GM18507 (cell line): ENCODE measurements at regions not wholly inside any gene's neighbourhood (a gene's known extent, or its start where the extent isn't known, plus 50 kb on each side); places are given as distances from the start of the nearest gene placed in this dataset.

Experiments
- DNase-seq: peaks from one replicate; pipeline ENCODE4 v3.0.0; 2011; ENCODE audit warnings: low read depth; ENCODE audit not compliant: insufficient read length; ENCODE audit errors: extremely low spot score
- FAIRE-seq: peaks from 2 replicates; lab custom pipeline; 2011; peaks lifted over from hg19 to GRCh38; lab: Jason Lieb, UNC

- peak; percentile 1 for DNase-seq
- peak; percentile 56 for FAIRE-seq
Measured at GRCh38 chr18:60549338-60549960, 176.9 kb upstream of the MC4R start.

- DNase-seq, result no peak
- no peak for FAIRE-seq
Measured at GRCh38 chr18:60552948-60553347, 180.4 kb upstream of the MC4R start.

DNA sequence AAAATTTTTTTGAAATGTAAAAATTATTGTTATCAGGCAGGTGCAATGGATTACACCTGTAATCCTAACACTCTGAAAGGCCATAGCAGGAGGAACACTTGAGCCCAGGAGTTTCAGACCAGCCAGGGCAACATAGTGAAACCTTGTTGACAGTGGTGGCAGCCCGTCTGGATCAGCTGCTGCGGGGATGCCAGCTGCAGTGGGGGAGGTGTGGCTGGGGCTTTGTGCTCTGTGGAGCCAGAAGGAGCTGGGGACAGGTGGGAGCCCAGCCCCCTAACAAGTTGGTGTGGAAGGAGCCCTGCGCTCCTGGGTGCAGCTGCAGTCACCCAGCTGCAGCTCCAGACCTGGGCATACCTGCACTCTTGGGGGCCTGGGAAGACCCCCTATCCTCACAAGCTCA is 182.4 kb upstream of the MC4R start:
- no peak for FAIRE-seq

GRCh38 chr18:60555625-60556024 is 183.1 kb upstream of the MC4R start:
- FAIRE-seq (no peak), DNase-seq (no peak)

More for the DNA sequence above, 182.4 kb upstream of the MC4R start:
- DNase-seq, result no peak

DNA sequence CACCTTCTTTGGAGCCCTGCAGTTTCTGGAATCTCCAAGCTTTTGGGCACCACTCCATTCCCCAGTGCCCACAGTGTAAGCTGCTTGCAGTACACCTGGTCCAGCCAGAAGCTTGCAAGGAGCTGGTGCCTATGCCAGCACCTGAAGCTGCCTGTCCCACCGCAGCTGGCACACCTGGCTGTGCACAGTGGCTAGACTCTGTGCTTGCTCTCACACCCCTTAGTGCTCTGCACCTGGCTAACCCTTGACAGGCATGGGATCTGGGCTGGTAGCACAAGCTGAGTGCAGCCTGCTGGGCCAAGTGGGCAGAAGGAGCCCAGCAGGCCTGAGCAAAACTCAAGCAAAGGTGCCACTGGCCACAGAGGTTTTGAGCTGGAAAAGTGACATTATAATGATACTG is 183.8 kb upstream of the MC4R start:
- no peak for DNase-seq

DNA sequence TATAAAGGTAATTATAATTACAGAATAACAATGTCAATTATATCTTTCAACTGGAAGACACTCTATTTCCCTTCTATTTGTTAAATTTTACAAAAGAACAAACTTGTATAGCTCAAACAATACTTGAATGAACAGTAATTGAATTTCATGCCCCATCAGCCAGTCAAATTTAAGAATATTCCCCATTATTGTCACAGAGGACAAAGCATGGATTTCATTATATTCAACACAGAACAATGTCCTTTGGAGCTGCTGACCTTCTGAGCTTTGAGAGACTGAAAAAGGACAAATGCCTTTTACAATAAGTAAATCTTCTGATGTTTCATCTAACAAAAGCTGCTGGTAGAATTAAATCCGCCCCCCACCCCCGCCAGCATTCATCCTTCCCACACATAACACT is 187.5 kb upstream of the MC4R start:
- DNase-seq, result no peak
- no peak for FAIRE-seq

More for the DNA sequence above, 183.8 kb upstream of the MC4R start:
- FAIRE-seq, result no peak

- DNase-seq, result no peak
- FAIRE-seq, result no peak
Measured at GRCh38 chr18:60563082-60563481, 190.5 kb upstream of the MC4R start.

GRCh38 chr18:60568220-60568619 is 195.6 kb upstream of the MC4R start:
- DNase-seq (no peak), FAIRE-seq (no peak)

DNA sequence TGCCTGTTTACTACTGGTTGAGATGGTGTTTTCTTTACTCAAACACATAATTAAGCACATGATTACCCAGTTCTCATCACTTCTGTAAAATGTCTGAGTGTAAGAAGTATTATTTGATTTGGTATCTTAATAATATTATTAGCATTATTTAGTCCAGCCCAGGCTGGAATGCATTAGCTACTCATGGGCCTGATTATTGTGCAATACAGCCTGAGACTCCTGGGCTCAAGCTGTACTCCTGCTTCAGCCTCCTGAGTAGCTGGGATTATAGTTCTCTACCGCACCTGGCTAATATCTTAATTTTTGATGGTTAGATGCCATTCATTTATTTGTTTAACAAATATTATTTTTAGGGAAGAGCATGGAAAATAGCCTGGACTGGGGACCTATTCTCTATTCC is 197.6 kb upstream of the MC4R start:
- DNase-seq, result no peak
- FAIRE-seq, result no peak

DNA sequence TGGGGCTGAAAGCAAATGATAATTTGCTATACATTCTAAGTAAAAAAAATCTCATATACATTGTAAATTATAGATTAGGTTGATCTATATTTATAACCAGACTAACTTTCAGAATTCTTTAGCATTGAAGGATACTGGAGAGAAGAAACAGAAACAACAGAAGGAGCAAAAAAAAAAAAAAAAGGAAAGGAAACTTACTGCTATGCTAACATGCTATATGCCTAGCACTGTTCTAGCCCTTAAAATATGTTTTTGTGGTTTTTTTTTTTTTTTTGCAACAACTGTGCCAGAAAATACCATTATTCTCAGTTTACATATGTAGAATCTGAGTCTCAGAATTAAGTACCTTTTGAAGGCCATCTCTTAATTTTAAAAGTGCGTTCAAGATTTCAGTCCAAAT is 204.9 kb upstream of the MC4R start:
- FAIRE-seq (no peak), DNase-seq (no peak)

- no peak for FAIRE-seq
- no peak for DNase-seq
Measured at GRCh38 chr18:60585670-60586069, 213.1 kb upstream of the MC4R start.

DNA sequence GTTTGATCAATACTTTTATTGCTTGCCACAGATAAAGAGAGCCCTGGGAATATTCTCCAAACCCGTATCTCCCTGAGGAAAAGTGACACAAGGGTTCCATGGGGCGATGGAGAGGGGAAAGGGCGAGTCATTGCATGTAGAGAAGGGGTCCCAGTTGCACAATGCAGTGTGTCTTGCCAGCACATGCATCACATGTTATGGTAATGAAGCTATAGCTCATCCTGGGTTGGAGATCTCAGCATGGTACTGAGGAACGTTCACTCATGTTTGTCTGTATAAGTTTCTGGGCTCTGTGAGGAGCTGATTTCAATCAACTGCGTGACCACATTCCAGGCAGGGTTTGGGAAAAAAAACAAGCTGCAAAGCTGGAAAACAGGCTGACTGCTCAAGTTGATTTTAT is 220.7 kb upstream of the MC4R start:
- FAIRE-seq (no peak), DNase-seq (no peak)

GRCh38 chr18:60596928-60597327 is 224.4 kb upstream of the MC4R start:
- FAIRE-seq (peak; percentile 24), DNase-seq (no peak)

DNA sequence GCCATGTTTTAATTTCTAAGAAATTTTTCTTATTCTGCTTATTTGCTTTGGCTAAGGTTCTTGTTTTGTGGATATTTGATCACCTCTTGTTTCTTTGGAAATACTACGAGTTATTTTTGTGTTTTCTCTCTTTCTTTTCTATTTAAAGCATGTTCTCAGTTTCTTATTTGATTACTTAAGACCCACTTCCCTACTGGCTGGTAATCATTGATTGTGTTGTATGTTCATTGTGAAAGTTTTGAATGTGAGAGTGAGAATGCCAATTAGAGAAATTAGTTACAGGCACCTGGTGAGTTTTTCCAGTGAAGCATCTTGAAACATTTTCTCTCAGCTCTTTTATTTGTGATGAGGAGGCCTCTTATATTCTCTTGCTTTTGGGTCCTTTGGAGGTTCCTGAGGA is 226.7 kb upstream of the MC4R start:
- DNase-seq (peak; percentile 8), FAIRE-seq (peak; percentile 68)

GRCh38 chr18:60599995-60600394 is 227.4 kb upstream of the MC4R start:
- DNase-seq (no peak), FAIRE-seq (no peak)

DNA sequence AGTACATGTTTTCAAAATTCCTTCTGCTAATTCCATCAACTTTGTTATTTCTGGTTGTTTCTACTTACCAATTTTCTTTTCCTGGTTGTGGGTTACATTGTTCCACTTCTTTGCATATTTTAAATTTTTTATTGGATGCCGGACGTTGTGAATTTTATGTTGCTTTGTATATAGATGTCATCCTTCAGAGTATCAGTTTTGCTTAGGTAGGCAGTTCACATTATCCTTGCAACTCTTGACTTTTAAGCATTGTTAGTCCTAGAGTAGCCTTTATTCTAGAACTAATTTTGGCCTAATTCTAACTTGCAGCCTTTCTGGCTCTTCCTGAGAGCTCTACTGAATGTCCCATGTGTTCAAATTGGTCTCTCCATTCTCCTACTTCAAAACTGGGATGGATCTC is 228.7 kb upstream of the MC4R start:
- DNase-seq (no peak), FAIRE-seq (no peak)

DNA sequence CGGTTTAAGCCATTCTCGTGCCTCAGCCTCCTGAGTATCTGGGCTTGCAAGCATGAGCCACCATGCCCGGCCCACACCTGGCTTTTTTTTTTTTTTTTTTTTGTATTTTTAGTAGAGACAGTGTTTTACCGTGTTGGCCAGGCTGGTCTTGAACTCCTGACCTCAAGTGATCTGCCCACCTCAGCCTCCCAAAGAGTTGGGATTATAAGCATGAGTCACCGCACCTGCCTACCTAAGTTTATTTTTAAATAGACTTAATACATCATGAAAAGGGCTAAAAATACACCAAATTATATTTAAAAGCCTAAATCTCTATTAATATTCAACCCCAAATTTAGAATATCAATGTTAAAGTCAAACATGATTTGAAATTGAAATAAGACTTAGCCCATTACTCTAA is 250.8 kb upstream of the MC4R start:
- no peak for FAIRE-seq
- no peak for DNase-seq

GRCh38 chr18:60624207-60624606 is 251.6 kb upstream of the MC4R start:
- FAIRE-seq (no peak), DNase-seq (no peak)

DNA sequence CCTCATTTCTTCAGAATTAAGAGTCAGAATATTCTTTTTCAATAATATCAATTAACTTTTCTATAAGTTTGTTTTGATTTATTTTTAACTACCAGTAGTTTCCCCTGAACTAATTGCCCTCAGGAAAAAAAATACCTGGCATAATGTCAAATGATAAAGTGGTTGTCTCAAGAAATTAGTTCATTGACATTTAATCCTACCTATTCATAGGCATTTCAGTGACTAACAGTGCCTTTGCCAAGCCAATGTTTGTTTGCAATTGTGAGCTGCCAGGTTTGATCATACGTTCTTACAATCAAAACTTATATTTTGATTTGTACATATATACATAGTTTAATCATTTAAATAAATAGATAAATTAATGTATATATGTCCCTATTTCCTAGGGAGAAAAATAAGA is 267.3 kb upstream of the MC4R start:
- FAIRE-seq, result no peak
- DNase-seq, result no peak

- FAIRE-seq (no peak), DNase-seq (no peak)
Measured at GRCh38 chr18:60643009-60643408, 270.4 kb upstream of the MC4R start.

GRCh38 chr18:60646725-60647124 is 274.1 kb upstream of the MC4R start:
- DNase-seq (no peak), FAIRE-seq (no peak)

DNA sequence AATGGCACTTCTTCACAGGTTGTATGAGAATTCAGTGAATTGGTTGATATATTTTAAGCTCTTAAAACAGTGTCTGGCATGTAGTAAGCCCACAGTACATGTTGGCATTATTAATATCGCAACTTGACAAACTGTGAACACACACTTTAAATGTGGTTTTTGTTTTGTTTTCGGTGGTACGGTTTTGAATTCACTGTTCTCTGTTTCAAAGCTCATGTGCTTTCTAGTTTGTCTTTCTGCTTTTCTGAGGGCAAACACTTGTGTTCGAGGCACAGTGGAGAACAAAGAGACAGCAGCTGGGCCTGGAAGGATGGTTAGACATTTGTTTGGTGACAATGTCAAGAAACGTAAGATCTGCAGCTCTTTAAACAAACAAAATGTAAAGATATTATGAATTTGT is 276.5 kb upstream of the MC4R start:
- DNase-seq (no peak), FAIRE-seq (peak; percentile 80)
